ENCODE measurements at regions not wholly inside any gene's neighbourhood (a gene's known extent, or its start where the extent isn't known, plus 50 kb on each side); places are given as distances from the start of the nearest gene placed in this dataset.

DNA sequence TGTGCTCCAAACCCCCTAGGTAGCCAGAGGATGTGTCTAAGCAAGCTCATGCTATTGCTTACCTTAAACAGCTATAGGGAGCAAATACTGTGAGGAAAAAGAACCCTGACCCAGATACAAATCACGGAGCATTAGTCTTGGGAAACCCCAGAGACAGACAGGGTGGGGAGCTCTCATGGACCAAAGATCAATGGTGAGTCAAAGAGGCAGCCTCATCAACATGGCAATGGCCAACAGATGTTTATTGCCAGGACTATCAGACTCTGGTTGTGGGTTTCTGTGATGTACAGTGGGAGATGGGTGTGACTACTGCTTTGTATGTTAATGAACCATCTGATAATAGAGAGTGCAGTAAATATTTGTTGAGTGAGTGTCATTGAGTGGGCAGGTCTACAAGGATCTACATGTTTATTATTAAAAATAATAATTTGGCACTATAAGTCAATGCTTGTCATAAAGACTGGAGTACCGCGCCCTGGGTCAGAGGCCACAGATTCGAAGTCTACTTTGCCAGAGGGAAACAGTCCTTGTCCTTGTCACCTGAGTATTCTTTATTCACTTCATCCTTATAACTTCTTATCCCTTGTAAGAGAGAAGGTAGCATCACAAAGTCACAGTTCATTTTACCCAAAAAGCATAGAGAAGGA, 56.5 kb upstream of the RAI14 start:
- no peak overlapping the region for H3K27ac ChIP-seq (replicated peaks)

DNA sequence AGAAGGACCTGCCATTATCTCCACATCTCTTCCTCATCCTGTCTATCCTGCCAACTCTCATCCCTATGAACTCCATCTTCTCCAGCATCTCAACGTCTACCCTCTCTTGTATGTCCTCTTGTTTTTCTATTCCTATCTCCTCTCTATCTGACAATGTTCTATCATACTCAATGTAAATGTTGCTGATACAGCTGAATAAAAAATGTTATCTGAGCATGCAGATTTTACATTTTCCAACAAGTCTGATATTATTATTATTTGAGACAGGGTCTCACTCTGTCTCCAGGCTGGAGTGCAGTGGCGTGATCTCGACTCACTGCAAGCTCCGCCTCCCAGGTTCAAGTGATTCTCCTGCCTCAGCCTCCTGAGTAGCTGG, 56.0 kb upstream of the RAI14 start:
- Histone ChIP-seq H3K4me3 (replicated peaks; ENCODE audit: insufficient read depth, low read length) (no peak overlapping the region), H3K27me3 (ENCODE audit: insufficient read depth, poor library complexity, severe bottlenecking) (no peaks in the 10 kb centered on the region), H3K27ac (replicated peaks) (no peak overlapping the region)
- no peak for DNase-seq (ENCODE audit: low read depth in 1 of 2, low spot score in 1 of 2)
- no peak for TF ChIP-seq GABPA (IDR thresholded peaks at IDR 0.05; ENCODE audit: low read depth)

More for the DNA sequence above, 56.5 kb upstream of the RAI14 start:
- no peak for TF ChIP-seq GABPA (IDR thresholded peaks at IDR 0.05; ENCODE audit: low read depth)
- TF ChIP-seq SPI1 (IDR thresholded peaks at IDR 0.05; ENCODE audit: borderline replicate concordance, low read depth) = no peak
- TF ChIP-seq, protein P1, sequence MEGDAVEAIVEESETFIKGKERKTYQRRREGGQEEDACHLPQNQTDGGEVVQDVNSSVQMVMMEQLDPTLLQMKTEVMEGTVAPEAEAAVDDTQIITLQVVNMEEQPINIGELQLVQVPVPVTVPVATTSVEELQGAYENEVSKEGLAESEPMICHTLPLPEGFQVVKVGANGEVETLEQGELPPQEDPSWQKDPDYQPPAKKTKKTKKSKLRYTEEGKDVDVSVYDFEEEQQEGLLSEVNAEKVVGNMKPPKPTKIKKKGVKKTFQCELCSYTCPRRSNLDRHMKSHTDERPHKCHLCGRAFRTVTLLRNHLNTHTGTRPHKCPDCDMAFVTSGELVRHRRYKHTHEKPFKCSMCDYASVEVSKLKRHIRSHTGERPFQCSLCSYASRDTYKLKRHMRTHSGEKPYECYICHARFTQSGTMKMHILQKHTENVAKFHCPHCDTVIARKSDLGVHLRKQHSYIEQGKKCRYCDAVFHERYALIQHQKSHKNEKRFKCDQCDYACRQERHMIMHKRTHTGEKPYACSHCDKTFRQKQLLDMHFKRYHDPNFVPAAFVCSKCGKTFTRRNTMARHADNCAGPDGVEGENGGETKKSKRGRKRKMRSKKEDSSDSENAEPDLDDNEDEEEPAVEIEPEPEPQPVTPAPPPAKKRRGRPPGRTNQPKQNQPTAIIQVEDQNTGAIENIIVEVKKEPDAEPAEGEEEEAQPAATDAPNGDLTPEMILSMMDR (IDR thresholded peaks at IDR 0.05; ENCODE audit: insufficient read depth, low read length) = no peak
- no peak for TF ChIP-seq POLR2AphosphoS5 (IDR thresholded peaks at IDR 0.05; ENCODE audit: low read depth)
- TF ChIP-seq, protein P2, sequence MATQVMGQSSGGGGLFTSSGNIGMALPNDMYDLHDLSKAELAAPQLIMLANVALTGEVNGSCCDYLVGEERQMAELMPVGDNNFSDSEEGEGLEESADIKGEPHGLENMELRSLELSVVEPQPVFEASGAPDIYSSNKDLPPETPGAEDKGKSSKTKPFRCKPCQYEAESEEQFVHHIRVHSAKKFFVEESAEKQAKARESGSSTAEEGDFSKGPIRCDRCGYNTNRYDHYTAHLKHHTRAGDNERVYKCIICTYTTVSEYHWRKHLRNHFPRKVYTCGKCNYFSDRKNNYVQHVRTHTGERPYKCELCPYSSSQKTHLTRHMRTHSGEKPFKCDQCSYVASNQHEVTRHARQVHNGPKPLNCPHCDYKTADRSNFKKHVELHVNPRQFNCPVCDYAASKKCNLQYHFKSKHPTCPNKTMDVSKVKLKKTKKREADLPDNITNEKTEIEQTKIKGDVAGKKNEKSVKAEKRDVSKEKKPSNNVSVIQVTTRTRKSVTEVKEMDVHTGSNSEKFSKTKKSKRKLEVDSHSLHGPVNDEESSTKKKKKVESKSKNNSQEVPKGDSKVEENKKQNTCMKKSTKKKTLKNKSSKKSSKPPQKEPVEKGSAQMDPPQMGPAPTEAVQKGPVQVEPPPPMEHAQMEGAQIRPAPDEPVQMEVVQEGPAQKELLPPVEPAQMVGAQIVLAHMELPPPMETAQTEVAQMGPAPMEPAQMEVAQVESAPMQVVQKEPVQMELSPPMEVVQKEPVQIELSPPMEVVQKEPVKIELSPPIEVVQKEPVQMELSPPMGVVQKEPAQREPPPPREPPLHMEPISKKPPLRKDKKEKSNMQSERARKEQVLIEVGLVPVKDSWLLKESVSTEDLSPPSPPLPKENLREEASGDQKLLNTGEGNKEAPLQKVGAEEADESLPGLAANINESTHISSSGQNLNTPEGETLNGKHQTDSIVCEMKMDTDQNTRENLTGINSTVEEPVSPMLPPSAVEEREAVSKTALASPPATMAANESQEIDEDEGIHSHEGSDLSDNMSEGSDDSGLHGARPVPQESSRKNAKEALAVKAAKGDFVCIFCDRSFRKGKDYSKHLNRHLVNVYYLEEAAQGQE (IDR thresholded peaks at IDR 0.05; ENCODE audit: insufficient replicate concordance, low read depth) = no peak
- H3K4me3 ChIP-seq (replicated peaks; ENCODE audit: insufficient read depth, low read length) = no peak overlapping the region
- no peaks in the 10 kb centered on the region for H3K27me3 ChIP-seq (ENCODE audit: insufficient read depth, poor library complexity, severe bottlenecking)
- no peak for DNase-seq (ENCODE audit: low read depth in 1 of 2, low spot score in 1 of 2)

DNA sequence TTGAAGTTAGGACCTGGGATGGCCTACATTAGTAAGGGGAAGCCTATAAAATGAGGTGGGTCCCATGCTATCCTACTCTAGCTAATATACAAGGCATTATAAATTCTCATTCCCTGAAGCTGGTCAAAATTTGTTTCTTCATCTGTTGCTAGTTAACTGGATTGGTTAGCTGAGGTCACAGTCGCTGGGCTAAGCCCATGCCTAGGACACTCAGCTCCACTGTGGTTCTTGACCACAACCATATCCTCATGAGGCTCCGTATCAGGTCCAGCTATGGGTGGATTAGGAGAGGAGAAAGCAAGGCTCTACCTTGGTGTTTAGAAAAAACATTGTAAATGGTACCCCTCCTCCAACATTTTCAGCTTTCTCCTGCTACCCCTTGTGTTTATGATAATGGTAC, 52.8 kb upstream of the RAI14 start:
- TF ChIP-seq, protein P1 (IDR thresholded peaks at IDR 0.05; ENCODE audit: insufficient read depth, low read length) = no peak
- TF ChIP-seq GABPA (IDR thresholded peaks at IDR 0.05; ENCODE audit: low read depth) (no peak), SPI1 (IDR thresholded peaks at IDR 0.05; ENCODE audit: borderline replicate concordance, low read depth) (no peak), POLR2AphosphoS5 (IDR thresholded peaks at IDR 0.05; ENCODE audit: low read depth) (no peak)
- TF ChIP-seq, protein P2 (IDR thresholded peaks at IDR 0.05; ENCODE audit: insufficient replicate concordance, low read depth) = no peak
- no peak overlapping the region for H3K27ac ChIP-seq (replicated peaks)

DNA sequence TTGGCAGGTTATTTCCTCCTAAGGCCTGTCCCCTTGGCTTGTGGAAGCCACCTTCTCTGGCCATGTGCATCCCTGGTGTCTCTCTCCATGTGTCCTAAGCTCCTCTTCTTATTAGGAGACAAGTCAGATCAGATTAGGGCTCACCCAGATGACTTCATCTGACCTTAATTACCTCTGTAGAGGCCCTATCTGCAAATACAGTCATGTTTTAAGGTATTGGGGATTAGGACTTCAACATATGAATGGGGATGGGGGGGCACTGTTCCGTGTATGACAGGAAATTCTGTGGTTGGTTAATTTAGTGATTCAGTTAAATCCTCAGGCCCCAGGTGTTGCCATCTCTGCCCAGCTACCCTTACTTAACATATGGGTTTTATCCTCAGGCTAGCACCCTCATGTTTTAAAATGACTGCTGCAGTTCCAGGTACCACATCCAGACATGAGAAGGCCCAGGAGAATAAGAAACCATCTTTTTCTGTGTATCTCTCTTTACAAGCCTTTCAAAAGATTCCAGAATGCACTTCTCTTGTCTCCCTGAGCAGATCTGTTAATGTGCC, 51.9 kb upstream of the RAI14 start:
- no peak for DNase-seq (ENCODE audit: low read depth in 1 of 2, low spot score in 1 of 2)
- Histone ChIP-seq H3K4me3 (replicated peaks; ENCODE audit: insufficient read depth, low read length) (no peak overlapping the region), H3K27ac (replicated peaks) (no peak overlapping the region), H3K27me3 (ENCODE audit: insufficient read depth, poor library complexity, severe bottlenecking) (no peaks in the 10 kb centered on the region)
- no peak for TF ChIP-seq GABPA (IDR thresholded peaks at IDR 0.05; ENCODE audit: low read depth)
- TF ChIP-seq SPI1 (IDR thresholded peaks at IDR 0.05; ENCODE audit: borderline replicate concordance, low read depth) = no peak
- TF ChIP-seq, protein P2 (IDR thresholded peaks at IDR 0.05; ENCODE audit: insufficient replicate concordance, low read depth) = no peak
- TF ChIP-seq, protein P1 (IDR thresholded peaks at IDR 0.05; ENCODE audit: insufficient read depth, low read length) = no peak
- no peak for TF ChIP-seq POLR2AphosphoS5 (IDR thresholded peaks at IDR 0.05; ENCODE audit: low read depth)

More for the DNA sequence above, 52.8 kb upstream of the RAI14 start:
- H3K27me3 ChIP-seq (ENCODE audit: insufficient read depth, poor library complexity, severe bottlenecking) = no peaks in the 10 kb centered on the region
- DNase-seq (ENCODE audit: low read depth in 1 of 2, low spot score in 1 of 2) = no peak
- H3K4me3 ChIP-seq (replicated peaks; ENCODE audit: insufficient read depth, low read length) = no peak overlapping the region

All from HL-60 (cell line).